NCI-H128 (cell line): ENCODE measurements at regions not wholly inside any gene's neighbourhood (a gene's known extent, or its start where the extent isn't known, plus 50 kb on each side); places are given as distances from the start of the nearest gene placed in this dataset.

ENCODE experiments used
- DNase-seq: peaks from one replicate; lab custom pipeline; 2025; ENCODE audit not compliant: unreplicated experiment; lab: John Stamatoyannopoulos, UW

DNA sequence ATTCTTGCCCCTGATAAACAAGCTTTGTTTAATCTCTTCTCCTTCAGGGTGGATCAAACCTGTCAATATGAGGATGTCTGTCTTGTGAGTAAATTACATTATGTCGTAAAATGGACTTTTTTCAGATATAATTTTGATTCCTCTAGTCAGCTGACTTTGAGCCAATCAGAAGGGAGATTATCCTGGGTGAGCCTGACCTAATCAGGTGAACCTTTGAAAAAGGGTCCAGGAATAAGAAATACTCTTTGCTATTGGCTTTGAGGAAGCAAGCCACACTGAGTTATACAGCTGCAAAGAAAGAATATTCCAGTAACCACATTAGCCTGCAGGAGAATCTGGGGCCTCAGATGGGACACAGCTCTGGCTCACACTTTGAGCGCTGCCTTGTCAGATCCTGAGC lies 304.3 kb upstream of the ARRDC3 start:
- DNase-seq: no peak

DNA sequence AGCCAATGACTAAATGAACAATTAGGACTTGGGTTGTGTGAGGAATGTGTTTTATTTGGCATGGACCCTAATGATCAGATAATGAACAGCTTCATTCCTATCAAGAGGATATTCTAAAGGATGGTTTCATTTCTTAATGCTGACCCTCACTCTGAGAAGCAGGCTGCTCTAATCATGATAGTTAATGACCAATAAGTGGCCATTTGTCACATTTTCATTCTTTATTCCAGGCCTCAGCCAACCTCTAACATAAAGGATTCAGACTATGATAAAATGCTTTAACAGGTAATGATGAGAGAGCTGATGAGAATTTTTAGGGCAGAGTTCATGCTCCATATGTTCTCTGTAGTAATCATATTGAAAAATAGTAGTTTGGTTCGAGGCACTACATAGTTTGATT lies 301.5 kb upstream of the ARRDC3 start:
- no peak for DNase-seq

GRCh38 chr5:91670563-91670962 lies 287.4 kb upstream of the ARRDC3 start:
- DNase-seq: no peak

DNA sequence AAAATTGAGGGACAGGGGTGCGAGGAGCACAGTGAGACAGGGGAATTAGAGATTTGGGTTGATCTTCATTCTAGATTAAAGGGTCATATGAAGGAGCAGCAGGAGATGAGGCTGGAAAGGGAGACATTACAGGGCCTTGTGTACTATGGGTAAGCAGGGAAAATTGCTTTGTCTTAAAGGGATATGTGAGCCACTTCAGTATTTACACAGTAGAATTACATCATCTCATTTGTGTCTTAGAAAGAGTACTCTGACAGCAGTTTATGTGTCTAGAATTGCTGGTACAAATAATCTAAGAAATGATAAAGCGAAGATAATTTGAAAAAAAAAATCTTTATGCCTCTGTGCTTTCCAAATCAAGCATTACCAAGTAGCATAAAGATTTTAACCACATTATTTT lies 287.0 kb upstream of the ARRDC3 start:
- DNase-seq: no peak

GRCh38 chr5:91668261-91668660 lies 285.1 kb upstream of the ARRDC3 start:
- no peak for DNase-seq

DNA sequence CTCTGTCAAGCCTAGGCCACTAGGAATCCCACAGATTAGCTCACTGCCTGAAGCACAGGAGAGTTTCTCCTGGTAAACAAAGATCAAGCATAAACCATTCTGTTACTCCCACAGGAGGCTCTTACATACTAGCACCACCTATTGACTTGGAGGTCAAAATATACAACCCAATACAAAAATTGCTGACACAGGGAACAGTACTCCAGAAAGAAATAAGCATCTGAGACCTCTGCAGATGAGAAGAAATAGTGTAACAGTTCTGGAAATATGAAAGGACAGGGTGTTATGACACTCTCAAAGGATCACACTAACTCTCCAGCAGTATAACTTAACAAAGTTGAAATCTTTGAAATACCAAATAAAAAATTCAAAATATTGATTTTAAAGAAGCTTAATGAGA lies 269.6 kb upstream of the ARRDC3 start:
- no peak for DNase-seq

GRCh38 chr5:91651704-91652103 lies 268.6 kb upstream of the ARRDC3 start:
- DNase-seq: no peak

GRCh38 chr5:91645347-91645746 lies 262.2 kb upstream of the ARRDC3 start:
- DNase-seq: no peak

GRCh38 chr5:91643797-91644196 lies 260.7 kb upstream of the ARRDC3 start:
- DNase-seq: no peak

- no peak for DNase-seq
Observed at GRCh38 chr5:91642581-91642980, 259.5 kb upstream of the ARRDC3 start.

GRCh38 chr5:91641730-91642350 lies 258.7 kb upstream of the ARRDC3 start:
- DNase-seq: no peak

DNA sequence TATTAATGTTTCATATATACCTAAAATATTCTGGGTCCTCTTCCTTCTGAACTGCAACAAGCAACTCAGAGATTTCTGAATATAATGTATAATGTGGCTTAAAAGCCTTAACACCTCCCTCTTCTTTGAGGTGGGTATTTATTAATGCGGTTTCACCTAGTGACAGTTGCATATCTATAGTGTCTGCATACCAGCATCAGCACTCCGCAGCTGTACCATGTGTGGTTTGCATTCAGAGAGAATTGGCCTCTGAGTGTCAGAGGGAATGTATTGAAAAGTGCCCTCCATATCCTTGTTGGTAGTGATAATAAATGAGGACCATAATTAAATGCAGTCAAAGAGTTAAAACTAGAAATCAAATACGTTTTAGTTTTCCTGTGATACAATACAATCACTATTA lies 256.6 kb upstream of the ARRDC3 start:
- no peak for DNase-seq

DNA sequence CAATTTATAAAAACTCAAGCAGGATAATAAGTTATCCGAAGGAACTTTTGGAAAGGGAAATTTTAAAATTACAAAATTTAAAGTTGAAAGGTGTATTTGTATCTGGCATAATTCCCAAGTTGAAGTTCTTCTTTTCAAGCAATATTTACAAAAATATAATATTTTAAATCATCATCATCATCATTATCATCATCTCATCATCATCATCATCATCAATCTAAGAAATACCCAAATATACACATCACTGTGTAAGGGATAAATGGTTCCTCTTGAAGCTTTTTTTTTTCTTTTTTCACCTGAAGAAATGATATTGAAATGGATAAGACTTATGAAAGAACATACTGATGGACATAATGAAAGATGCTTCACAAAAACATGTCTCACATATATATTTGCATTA lies 254.9 kb upstream of the ARRDC3 start:
- no peak for DNase-seq

GRCh38 chr5:91635950-91636734 lies 253.0 kb upstream of the ARRDC3 start:
- no peak for DNase-seq

- DNase-seq: no peak
Observed at GRCh38 chr5:91632871-91633270, 249.8 kb upstream of the ARRDC3 start.

- no peak for DNase-seq
Observed at GRCh38 chr5:91611746-91612145, 228.6 kb upstream of the ARRDC3 start.

DNA sequence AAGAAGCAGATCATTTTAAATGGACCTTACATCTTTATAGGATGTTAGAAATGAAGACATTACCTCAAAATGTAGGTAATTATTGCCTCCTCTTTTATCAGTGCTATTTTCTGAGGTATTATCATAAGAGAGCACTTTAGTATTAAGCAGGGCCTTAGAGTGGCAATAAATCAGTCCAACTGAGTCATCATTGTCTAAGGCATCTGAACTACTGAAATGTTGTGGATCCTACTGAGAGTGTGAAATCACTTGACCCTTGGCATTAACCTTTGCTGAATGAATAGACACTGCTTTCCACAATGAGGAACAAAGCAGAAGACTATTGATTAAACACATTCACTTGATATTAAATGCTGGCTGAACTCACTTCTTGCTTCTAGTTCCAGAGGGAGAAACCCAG lies 224.6 kb upstream of the ARRDC3 start:
- DNase-seq: no peak

- no peak for DNase-seq
Observed at GRCh38 chr5:91599863-91600262, 216.7 kb upstream of the ARRDC3 start.

- DNase-seq: no peak
Observed at GRCh38 chr5:91598216-91598615, 215.1 kb upstream of the ARRDC3 start.

- no peak for DNase-seq
Observed at GRCh38 chr5:91595424-91595823, 212.3 kb upstream of the ARRDC3 start.

DNA sequence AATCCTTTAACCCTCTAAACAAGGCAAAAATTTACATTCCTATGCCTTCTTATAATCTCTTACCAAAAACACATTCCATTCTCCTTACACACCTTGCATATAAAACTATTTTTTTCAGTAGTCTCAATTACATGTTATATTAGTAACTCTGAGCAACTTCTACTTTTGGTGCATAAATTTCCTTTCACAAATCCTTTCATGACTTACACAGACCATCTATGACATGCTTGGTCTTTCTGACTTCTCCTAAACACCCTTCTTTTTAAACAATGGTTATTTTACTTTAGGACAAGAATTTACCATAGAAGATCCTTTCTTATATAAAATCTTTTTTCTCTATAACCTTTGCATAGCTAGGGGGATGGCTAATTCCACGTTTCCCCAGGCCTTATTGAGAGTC lies 208.0 kb upstream of the ARRDC3 start:
- no peak for DNase-seq

DNA sequence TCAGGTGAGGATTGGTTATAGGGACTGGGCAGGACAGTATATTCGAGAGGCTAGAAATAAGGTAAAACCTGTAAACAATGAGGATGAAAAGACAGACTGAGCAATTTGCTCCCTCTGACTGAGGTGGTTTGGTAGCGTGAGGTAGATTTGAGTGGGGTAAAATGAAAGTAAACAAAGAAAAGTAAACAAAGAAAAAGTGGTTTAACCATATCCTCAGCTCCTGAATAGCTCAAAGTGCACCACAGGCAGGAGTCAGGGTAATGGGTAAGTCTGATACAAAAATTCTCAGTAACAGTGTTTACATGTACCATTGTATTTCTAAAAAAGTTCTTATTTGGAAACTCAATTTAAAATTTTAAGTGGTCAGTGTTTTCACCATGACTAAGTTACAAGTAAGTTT lies 203.1 kb upstream of the ARRDC3 start:
- no peak for DNase-seq

DNA sequence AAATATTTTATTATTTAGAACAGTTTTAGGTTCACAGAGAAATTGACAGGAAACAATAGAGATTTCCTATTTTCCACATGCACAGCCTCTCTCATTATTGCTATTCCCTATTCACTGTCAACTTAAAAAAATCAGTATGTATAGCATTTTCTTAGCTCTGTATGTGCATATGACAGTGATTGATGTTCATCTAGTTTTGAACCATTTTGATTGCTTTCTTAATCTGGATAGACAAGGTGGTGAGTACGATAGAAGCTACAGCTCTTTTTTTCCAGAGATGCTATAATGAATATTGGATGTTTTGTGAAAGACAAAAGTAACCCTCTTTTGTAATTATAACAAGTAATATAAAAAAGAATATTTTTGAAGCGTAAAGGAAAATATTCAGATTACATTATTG lies 201.2 kb upstream of the ARRDC3 start:
- DNase-seq: no peak
